D341Med (cell line): ENCODE measurements at regions not wholly inside any gene's neighbourhood (a gene's known extent, or its start where the extent isn't known, plus 50 kb on each side); places are given as distances from the start of the nearest gene placed in this dataset.

Experiments used
- DNase-seq: peaks from one replicate; pipeline ENCODE4 v3.0.0; 2012; ENCODE audit warnings: low spot score

- DNase-seq, result no peak
These were observed 409.6 kb upstream of the USP24 start for GRCh38 chr1:55624766-55625165.

DNA sequence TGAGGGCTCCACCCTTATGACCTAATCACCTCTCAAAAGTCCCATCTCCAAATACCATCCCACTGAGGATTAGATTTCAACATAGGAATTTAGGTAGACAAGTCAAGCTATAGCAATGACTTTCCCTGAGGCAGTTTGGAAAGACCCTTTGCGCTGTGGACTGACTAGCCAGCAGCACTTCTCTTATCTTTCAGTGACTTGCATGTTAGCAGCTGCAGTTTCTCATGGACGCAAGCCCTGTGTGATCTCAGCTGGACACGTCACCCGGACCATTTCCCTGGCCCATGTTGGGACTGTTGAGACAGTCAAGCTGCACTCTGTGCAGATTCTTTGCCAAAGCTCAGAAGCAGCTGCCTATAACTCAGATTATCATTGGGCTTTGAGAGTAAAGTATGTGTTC lies 408.1 kb upstream of the USP24 start:
- DNase-seq, result no peak

DNA sequence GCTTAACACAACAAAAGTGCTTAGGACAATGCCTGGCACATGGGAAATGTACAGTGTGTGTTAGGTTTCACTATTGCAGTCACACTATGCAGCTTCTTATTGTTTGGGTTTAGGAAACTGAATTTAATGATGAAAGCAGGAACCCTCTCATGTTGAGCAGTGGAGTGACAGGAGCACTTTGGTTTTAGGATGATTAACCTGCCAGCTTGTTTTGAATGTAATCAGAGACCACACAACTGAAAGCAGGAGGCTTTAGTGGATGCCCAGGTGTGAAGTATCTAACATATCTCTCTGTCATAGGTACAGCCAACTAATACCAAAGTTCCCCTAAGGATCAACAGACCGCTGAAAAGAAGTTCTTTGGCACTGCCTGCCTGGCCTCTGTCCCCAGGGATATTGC lies 406.9 kb upstream of the USP24 start:
- no peak for DNase-seq

GRCh38 chr1:55618199-55618598 lies 403.0 kb upstream of the USP24 start:
- DNase-seq, result no peak

GRCh38 chr1:55617288-55617982 lies 402.3 kb upstream of the USP24 start:
- no peak for DNase-seq

GRCh38 chr1:55612988-55613387 lies 397.8 kb upstream of the USP24 start:
- DNase-seq, result no peak

DNA sequence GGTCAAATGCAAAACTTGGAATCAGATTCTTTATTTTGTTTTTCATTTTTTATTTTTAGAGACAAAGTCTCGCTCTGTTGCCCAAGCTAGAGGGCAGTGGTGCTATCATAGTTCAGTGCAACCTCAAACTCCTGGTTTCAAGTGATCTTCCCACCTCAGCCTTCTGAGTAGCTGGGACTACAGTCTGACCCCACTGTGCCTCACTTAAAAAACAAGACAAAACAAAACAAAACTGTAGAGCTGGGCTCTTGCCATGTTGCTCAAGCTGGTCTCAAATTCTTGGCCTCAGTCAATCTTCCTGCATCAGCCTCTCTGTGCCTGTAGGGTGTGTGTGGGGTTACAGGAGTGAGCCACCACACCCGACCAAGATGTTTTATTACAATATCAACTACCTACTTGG lies 396.0 kb upstream of the USP24 start:
- DNase-seq, result no peak

- no peak for DNase-seq
These were observed 395.0 kb upstream of the USP24 start for GRCh38 chr1:55610203-55610602.

DNA sequence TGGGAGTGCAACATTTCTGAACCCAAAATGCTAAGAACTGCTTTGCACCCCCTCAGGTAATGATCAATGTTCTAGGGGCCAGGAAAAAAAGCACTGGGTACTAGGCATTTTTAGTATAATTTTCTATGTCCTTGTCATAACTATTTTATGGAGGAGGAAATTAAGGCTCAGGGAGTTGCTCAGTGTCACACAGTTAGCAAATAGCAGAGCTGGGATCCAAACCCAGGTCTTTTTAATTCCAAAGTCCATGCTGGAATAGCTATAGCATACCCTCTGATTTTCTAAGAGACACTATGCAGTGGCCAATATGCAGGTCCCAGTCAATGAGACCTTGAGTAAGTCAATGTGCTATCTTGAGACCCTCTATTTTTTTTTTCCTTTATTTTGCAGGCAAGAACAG lies 394.5 kb upstream of the USP24 start:
- DNase-seq, result no peak

- no peak for DNase-seq
These were observed 390.0 kb upstream of the USP24 start for GRCh38 chr1:55605155-55605554.

GRCh38 chr1:55604749-55605148 lies 389.6 kb upstream of the USP24 start:
- DNase-seq, result no peak

GRCh38 chr1:55604179-55604578 lies 389.0 kb upstream of the USP24 start:
- DNase-seq, result no peak

DNA sequence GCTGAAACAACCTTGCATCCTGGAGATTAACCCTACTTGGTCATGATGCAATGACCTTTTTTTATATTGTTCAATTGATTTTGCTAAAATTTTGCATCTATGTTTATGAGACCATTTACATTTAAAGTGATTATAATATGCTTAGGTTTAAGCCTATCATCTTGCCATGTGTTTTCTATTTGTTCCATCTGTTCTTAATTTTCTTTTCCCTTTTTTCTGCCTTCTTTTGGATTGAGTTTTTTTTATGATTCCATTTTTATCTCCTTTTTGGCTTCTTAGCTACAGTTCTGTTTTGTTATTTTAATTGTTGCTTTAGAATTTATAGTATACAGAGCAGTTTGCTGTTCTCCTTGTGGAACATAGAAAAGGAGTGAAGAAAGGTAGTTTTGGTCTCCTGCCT lies 385.1 kb upstream of the USP24 start:
- DNase-seq, result no peak

DNA sequence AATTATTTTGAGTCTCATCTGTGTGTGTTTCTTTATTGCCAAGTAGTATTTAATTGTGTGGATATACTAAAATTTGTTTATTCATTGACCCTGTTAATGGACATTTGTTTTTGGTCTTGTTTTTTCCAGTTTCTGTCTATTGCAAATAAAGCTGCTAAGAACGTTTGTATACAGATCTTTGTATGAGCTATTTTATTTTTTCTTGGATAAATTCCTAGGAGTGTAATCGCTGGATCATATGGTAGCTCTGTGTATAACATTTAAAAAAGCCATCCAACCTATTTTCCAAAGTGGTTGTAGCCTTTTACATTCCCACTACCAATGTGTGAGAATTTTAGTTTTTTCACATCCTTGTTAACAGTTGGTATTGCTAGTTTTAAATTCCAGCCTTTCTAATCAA lies 382.7 kb upstream of the USP24 start:
- no peak for DNase-seq

DNA sequence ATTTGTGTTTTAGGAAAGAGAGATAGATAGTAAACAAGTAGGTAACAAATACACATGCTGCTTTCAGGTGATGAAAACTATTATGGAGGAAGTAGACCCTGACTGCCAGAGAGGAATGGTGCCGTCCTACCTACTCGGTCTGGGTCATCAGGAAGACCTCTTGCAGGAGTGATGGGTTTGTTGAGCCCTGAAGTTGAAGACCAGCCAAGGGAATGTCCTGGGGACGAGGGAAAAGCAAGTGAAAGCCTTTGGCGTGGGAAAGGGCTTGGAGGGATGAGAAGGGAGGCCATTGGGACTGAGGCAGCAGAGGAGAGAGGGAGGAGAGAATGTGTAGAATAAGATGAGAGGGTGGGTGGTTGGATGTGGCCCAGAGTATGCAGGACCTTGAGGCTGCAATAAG lies 379.5 kb upstream of the USP24 start:
- DNase-seq, result no peak

GRCh38 chr1:55593298-55593697 lies 378.1 kb upstream of the USP24 start:
- DNase-seq, result no peak

DNA sequence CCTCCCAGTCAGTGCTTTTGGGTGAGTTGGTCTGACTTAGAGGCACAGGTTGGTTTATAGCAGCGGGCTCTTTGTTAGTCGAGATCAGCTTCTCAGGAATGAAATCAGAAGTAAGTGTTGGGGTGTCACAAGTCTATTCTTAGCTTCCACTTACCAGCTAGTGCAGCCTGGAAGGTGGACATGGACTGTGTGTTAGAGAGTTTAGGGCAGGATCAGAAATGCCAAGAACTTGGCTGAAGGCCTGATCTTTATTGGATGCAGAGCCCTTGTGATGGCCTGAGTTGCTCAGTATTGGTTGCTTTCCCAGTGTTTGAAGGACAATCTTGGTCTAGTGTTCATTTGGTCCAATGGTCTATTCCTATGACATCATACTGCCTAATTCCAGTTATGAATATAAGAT lies 377.0 kb upstream of the USP24 start:
- DNase-seq, result no peak

DNA sequence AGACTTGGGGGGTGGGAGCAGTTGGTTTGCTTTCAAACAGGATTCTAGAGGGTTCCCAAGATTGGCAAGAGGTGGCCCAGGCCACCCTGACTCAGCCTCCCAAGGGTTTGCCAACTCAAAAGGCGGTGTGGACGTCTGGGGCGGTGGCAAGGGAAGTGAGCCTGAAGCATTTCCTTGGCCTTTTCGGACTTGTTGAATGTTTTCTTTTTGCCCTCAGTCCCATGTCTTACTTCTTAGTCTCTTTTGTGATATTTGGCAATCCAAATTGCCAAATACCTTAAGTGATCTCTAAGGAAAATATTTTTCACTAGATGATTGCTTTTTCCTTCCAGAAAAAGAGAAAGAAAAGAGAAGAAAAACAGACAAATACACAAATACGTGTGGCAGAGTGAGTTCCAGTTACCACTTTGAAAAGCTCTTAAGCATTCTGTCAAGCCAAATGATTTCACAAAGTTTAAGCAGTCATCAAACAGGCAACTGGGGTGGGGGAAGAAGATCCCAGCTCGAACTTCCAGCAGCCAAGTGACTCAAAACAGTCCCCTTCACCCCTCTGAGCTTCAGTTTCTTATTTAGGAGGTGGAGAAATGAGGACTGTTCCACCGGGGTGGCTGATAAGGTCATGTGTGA lies 374.6 kb upstream of the USP24 start:
- no peak for DNase-seq

- DNase-seq, result no peak
These were observed 373.1 kb upstream of the USP24 start for GRCh38 chr1:55588309-55588708.

DNA sequence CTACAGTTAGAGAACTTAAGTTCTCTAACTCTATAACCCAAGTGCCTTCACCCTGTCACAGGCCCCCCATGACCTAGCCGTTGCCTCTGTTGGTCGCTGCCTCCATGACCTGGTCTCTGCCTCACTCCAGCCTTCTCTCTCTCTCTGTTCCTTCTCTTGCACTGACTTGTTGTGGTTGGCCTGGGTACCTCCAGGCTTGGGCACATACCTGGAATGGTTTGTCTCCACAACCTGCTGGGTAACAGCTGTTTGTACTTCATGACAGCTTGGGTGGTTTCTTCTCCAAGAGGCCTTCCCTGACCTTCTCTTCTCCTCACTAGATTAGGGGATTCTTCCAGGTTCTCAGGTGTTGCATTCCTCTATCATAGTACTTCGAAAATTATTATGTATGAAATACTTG lies 371.6 kb upstream of the USP24 start:
- no peak for DNase-seq

GRCh38 chr1:55585402-55585792 lies 370.2 kb upstream of the USP24 start:
- no peak for DNase-seq

DNA sequence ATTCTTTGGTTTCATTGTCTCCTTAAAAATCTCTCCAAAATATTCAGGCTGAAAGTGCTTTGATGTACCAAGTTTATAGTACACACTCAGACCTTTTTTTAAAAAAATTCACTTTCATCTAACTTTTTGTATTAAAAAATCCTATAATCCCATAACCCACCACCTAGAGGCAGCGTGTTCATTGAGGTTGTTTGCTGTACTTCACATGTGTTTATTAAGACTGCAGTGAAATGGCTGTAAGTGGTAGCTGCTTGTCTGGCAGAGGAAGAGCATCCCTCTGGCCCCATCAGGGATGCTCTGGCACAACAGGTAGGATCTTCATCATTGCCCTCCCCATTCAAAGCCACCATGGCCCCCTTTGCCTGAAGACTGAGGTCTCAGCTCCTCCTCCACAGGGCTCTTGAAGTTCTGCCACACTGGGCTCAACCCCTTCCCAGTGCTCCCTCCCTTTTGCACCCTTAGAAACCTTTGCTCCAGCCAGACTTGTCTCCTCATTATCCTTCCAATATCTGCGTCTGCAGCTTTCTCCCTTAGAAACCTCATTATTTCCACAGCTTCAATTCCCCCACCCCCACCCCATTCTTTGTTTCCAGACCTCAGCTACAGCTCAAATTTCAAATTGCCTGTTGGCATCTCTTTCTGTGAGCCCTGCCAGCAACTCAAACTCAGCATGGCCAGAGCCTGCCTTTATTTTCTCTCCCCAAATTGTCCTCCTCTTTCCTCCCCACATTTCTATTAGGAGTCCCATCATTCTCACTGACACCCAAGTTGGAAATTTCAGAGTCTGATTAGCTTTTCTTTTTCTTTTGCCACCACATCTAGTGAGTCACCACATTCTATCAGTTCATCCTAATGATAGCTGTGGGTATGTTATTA lies 369.6 kb upstream of the USP24 start:
- DNase-seq, result no peak

DNA sequence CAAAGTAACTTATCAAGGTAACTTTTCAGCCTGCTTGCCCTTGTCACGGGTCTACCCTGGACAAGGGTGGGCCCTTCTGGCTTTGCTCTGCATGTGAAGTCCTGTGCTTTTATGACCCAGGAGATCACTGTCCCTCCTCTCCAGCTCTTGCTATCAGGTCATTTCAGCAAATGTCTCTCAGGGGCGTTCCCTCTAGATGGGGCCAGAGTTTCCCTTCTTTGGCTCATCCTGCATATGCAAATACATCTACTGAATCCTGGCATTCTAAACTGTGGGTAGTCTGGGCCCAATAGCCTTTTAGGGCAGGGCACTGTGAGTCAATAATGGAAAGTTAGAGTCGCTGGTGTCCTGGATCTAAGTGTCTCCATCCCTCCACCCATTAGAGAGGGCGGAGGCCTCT lies 366.9 kb upstream of the USP24 start:
- no peak for DNase-seq
